Mesendoderm (in vitro differentiated cells): ENCODE measurements at regions not wholly inside any gene's neighbourhood (a gene's known extent, or its start where the extent isn't known, plus 50 kb on each side); places are given as distances from the start of the nearest gene placed in this dataset.

Experiments used
- DNase-seq: peaks from one replicate; pipeline ENCODE4 v3.0.0; 2013
- H2AK5ac ChIP-seq: 2 replicates; pipeline ENCODE4 v1.6.1; 2013; ENCODE audit warnings: low read length, inconsistent platforms
- H2BK120ac ChIP-seq: 2 replicates; pipeline ENCODE4 v1.6.1; 2013; ENCODE audit warnings: low read depth, mild to moderate bottlenecking, low read length, moderate library complexity, mixed read lengths
- H2BK15ac ChIP-seq: replicated peaks from 2 replicates; pipeline ENCODE4 v1.6.1; 2013; ENCODE audit warnings: low read depth, mild to moderate bottlenecking, moderate library complexity
- H2BK5ac ChIP-seq: 2 replicates; pipeline ENCODE4 v1.6.1; 2013; ENCODE audit warnings: low read length, inconsistent platforms
- H3K18ac ChIP-seq: 2 replicates; pipeline ENCODE4 v1.6.1; 2013; ENCODE audit warnings: mild to moderate bottlenecking, low read length, mixed read lengths
- H3K23ac ChIP-seq: one replicate; pipeline ENCODE4 v1.6.1; 2013; ENCODE audit warnings: low read length
- H3K27ac ChIP-seq: 2 replicates; pipeline ENCODE4 v1.5.1; 2013; ENCODE audit warnings: low read depth, mild to moderate bottlenecking, inconsistent platforms, low read length, moderate library complexity
- H3K27me3 ChIP-seq: 2 replicates; pipeline ENCODE4 v1.6.1; 2013; ENCODE audit warnings: low read length, control low read depth, mild to moderate bottlenecking, inconsistent platforms; ENCODE audit not compliant: insufficient read depth, poor library complexity
- H3K36me3 ChIP-seq: 2 replicates; pipeline ENCODE4 v1.6.1; 2013; ENCODE audit warnings: low read length, inconsistent platforms; ENCODE audit not compliant: control insufficient read depth, insufficient read depth
- H3K4ac ChIP-seq: one replicate; pipeline ENCODE4 v1.6.1; 2013; ENCODE audit warnings: low read depth, mild to moderate bottlenecking, low read length, moderate library complexity
- H3K4me1 ChIP-seq: 2 replicates; pipeline ENCODE4 v1.6.1; 2013; ENCODE audit warnings: low read depth, low read length, inconsistent platforms; ENCODE audit not compliant: control insufficient read depth
- H3K4me2 ChIP-seq: 2 replicates; pipeline ENCODE4 v1.6.1; 2013; ENCODE audit warnings: low read length
- H3K4me3 ChIP-seq: 2 replicates; pipeline ENCODE4 v1.5.1; 2013; ENCODE audit warnings: mild to moderate bottlenecking, low read length
- H3K56ac ChIP-seq: one replicate; pipeline ENCODE4 v1.6.1; 2013; ENCODE audit warnings: low read length
- H3K79me1 ChIP-seq: 2 replicates; pipeline ENCODE4 v1.6.1; 2013; ENCODE audit warnings: low read length, inconsistent platforms
- H3K79me2 ChIP-seq: 2 replicates; pipeline ENCODE4 v1.6.1; 2013; ENCODE audit warnings: mild to moderate bottlenecking, low read length; ENCODE audit not compliant: control insufficient read depth, insufficient read depth
- H3K9ac ChIP-seq: 2 replicates; pipeline ENCODE4 v1.6.1; 2013; ENCODE audit warnings: low read length, inconsistent platforms
- H4K5ac ChIP-seq: one replicate; pipeline ENCODE4 v1.6.1; 2013; ENCODE audit warnings: low read length
- H4K8ac ChIP-seq: one replicate; pipeline ENCODE4 v1.6.1; 2013; ENCODE audit warnings: low read depth, mild to moderate bottlenecking, control low read depth, low read length, moderate library complexity
- WGBS: extraction: QIAGEN DNeasy Blood & Tissue Kit; methylation state at CpG from one replicate; pipeline ENCODE4 v1.1.7; 2013; ENCODE audit warnings: low lambda C conversion rate, missing lambda C conversion rate; ENCODE audit not compliant: insufficient coverage; ENCODE audit errors: extremely low coverage; 5-methylcytosine and 5-hydroxymethylcytosine counted together

DNA sequence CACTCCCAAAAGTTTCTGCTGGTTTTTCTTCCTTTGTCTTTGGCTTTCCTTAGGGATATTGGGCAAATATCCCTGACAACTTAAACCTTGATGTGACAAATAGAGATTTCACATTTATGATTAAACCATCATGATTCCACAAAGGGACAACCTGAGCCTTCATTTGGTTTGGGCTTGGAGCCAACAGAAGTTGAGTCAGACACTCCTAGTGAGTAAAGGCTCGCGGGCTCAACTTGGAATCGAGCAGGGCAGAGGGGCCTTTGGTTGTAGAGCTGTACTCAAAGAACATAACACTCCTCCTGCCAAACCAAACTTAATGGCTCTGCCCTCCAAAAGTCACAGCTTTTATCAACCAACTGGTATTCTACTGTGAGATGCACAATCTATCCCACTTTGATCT lies 290.2 kb upstream of the MAP3K1 start:
- Histone ChIP-seq H3K4me3 (no peak overlapping the region), H2BK15ac (no peak overlapping the region), H3K9ac (no peak overlapping the region), H3K27ac (no peak overlapping the region), H2BK120ac (no peak overlapping the region), H3K36me3 (no peaks in the 10 kb centered on the region), H3K79me2 (no peaks in the 10 kb centered on the region), H3K18ac (no peak overlapping the region), H3K23ac (no peak overlapping the region), H3K56ac (no peak overlapping the region), H3K4me1 (no peaks in the 10 kb centered on the region), H3K79me1 (no peaks in the 10 kb centered on the region), H4K5ac (no peak overlapping the region), H4K8ac (no peak overlapping the region), H3K4ac (no peak overlapping the region), H3K4me2 (no peak overlapping the region), H2BK5ac (no peak overlapping the region), H2AK5ac (no peak overlapping the region), H3K27me3 (no peaks in the 10 kb centered on the region)
- no peak for DNase-seq
- no CpG with 5 or more reads among the region's 3 CpGs for WGBS

DNA sequence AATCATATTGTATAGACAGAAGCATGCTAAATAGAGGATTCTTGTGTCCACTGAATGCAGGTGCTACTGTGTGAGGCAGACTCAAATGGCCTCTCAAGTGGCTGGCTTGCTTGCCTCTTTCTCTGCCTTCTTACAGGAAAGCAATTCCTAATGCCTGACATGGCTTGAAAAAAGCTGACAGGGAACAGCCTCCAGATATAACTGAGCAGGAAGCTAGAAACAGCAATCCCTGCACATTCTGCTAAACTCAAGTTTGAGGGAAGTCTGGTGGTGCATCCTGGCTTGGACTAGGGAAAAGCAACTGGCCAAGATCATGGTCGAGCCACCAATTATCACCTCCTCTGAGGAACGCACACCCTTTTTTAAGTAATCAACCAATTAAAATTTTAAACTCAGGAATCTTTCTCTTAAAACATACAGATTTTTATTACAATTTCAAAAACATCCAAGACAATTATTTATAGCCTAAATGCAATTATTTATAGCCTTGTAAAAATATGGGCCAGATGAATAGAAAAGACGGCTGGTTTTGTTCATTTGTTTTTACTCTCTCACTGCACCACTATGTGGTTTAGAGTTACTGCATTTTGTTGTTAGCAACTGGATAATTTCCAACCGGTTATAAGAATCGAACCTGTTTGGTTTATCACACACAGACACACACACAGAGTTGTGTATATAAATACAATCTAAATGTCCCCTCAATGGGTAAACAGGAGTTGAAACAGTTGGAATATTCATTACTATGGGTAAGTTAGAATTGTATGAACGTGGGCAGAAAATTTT lies 290.9 kb upstream of the ANKRD55 start:
- Histone ChIP-seq H2AK5ac (no peak overlapping the region), H3K18ac (no peak overlapping the region), H2BK120ac (no peak overlapping the region), H3K36me3 (no peaks in the 10 kb centered on the region), H2BK5ac (no peak overlapping the region), H3K79me1 (no peaks in the 10 kb centered on the region), H4K5ac (no peak overlapping the region), H3K56ac (no peak overlapping the region), H3K27ac (no peak overlapping the region), H3K4me3 (no peak overlapping the region), H3K79me2 (no peaks in the 10 kb centered on the region), H3K23ac (no peak overlapping the region), H3K4me2 (no peak overlapping the region), H2BK15ac (no peak overlapping the region), H3K4me1 (no peaks in the 10 kb centered on the region), H3K4ac (no peak overlapping the region), H4K8ac (no peak overlapping the region), H3K9ac (no peak overlapping the region), H3K27me3 (no peaks in the 10 kb centered on the region)
- no peak for DNase-seq
- WGBS: no CpG with 5 or more reads among the region's 6 CpGs

DNA sequence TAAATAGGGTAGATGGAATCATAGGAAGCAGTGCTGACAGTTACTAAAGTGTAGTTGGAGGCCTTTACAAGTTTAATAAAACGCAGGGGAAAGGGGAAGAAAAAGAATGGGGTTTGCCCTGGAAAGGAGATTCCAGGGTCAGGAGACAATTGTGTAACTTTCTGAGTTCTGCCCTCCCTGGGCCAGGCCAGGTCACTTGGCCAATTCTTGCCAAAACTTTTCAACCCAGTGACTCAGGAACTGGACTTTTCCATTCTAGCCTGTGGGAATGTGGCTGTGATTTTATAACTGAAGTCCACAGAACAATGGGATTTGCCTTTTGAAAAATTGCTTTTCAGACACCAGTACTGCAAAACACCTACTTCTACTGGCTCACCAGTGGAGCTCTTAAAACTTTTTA lies 289.8 kb upstream of the ANKRD55 start:
- Histone ChIP-seq H3K4me2 (no peak overlapping the region), H2BK15ac (no peak overlapping the region), H3K4ac (no peak overlapping the region), H3K4me3 (no peak overlapping the region), H3K23ac (no peak overlapping the region), H3K79me1 (no peaks in the 10 kb centered on the region), H3K27ac (no peak overlapping the region), H3K4me1 (no peaks in the 10 kb centered on the region), H3K79me2 (no peaks in the 10 kb centered on the region), H3K9ac (no peak overlapping the region), H3K56ac (no peak overlapping the region), H3K18ac (no peak overlapping the region), H3K27me3 (no peaks in the 10 kb centered on the region), H2BK120ac (no peak overlapping the region), H2BK5ac (no peak overlapping the region), H4K5ac (no peak overlapping the region), H4K8ac (no peak overlapping the region), H2AK5ac (no peak overlapping the region), H3K36me3 (no peaks in the 10 kb centered on the region)
- no peak for DNase-seq
- WGBS: no CpG with 5 or more reads among the region's 1 CpG

DNA sequence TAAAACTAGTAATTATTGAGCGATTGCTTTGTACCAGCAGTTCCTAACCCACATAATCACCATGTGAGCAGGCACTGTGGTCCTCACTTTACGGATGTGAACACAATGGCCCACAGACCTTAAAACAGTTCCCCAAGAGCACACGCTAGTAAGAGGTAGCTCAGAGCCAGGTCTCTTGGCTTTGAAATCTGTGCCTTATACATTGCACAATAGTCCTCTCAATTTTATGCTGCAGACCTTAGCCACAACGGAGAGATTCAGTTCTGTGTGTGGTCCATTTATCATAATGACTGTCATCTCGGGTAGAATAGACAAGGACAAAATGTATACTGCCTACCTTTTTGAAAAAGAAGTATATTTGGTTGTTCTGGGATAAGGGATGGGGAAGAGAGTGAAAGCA lies 289.0 kb upstream of the ANKRD55 start:
- Histone ChIP-seq H3K27me3 (no peaks in the 10 kb centered on the region), H3K23ac (no peak overlapping the region), H2BK5ac (no peak overlapping the region), H3K79me1 (no peaks in the 10 kb centered on the region), H3K79me2 (no peaks in the 10 kb centered on the region), H3K9ac (no peak overlapping the region), H4K8ac (no peak overlapping the region), H3K18ac (no peak overlapping the region), H3K4me2 (no peak overlapping the region), H2AK5ac (no peak overlapping the region), H2BK15ac (no peak overlapping the region), H3K4ac (no peak overlapping the region), H3K56ac (no peak overlapping the region), H3K4me1 (no peaks in the 10 kb centered on the region), H3K27ac (no peak overlapping the region), H2BK120ac (no peak overlapping the region), H3K4me3 (no peak overlapping the region), H4K5ac (no peak overlapping the region), H3K36me3 (no peaks in the 10 kb centered on the region)
- DNase-seq: no peak
- no CpG with 5 or more reads among the region's 5 CpGs for WGBS

DNA sequence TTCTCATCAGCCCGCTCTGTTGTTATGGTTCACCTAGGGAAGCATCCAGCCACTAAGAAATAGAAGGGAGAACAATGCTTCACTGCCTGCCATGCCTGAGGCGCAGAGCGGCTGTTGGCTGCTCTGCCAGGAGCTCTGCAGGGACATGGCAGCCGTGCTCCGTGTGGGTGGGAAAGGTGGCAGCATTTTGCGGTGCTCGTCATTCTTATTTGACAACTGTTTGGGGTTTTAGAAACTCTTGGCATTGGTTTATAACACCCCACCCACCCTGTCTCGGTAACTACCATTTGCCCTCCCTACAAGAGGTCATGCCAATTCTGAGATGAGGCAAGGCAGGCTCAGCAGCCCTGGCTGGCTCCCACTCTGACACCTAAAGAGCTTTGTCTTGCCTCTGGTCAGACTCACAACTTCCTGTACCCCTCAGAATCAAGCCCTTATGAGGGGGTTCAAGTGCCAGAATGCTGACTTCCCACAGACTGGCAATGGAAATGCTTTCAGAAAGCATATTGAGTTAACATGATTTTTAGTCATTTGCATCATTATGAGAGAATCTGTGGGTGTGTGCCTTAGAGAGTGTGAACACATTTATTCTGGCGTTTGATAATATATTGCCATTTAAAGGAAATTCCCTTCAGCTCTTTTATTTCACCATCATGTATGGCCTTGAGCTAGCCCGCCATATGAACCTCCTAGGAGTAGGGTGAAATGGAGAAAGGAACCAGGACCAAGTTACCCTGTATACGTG lies 288.0 kb upstream of the ANKRD55 start:
- Histone ChIP-seq H3K4me1 (no peaks in the 10 kb centered on the region), H3K23ac (no peak overlapping the region), H2AK5ac (no peak overlapping the region), H3K18ac (no peak overlapping the region), H3K4me3 (no peak overlapping the region), H3K4me2 (no peak overlapping the region), H2BK15ac (no peak overlapping the region), H3K9ac (no peak overlapping the region), H3K79me2 (no peaks in the 10 kb centered on the region), H3K4ac (no peak overlapping the region), H4K8ac (no peak overlapping the region), H3K27me3 (no peaks in the 10 kb centered on the region), H3K56ac (no peak overlapping the region), H2BK5ac (no peak overlapping the region), H3K27ac (no peak overlapping the region), H3K79me1 (no peaks in the 10 kb centered on the region), H3K36me3 (no peaks in the 10 kb centered on the region), H2BK120ac (no peak overlapping the region), H4K5ac (no peak overlapping the region)
- WGBS: no CpG with 5 or more reads among the region's 11 CpGs
- DNase-seq: no peak
